Epithelial cell of proximal tubule (primary cell): ENCODE measurements at regions not wholly inside any gene's neighbourhood (a gene's known extent, or its start where the extent isn't known, plus 50 kb on each side); places are given as distances from the start of the nearest gene placed in this dataset.
"Not testable (repeated sequence)": the region's sequence is repeated elsewhere in the genome, so short reads cannot be mapped to it uniquely, and the experiment has no call there.

Source experiments
- DNase-seq: peaks from one replicate; pipeline ENCODE4 v3.0.0-alpha.2; 2011; ENCODE audit warnings: low read depth
- H3K4me3 ChIP-seq: 2 replicates; pipeline ENCODE4 v1.5.1; 2011; ENCODE audit warnings: low read depth, mild to moderate bottlenecking, low read length
- TF ChIP-seq, protein P1 (sequence below): conservative IDR thresholded peaks from 2 replicates; pipeline ENCODE4 v1.5.1; 2012; ENCODE audit warnings: low read depth, mild to moderate bottlenecking, low read length

GRCh38 chr12:100083308-100083707 is 59.4 kb downstream of the BLTP3B start:
- DNase-seq, result no peak
- TF ChIP-seq, protein P1, sequence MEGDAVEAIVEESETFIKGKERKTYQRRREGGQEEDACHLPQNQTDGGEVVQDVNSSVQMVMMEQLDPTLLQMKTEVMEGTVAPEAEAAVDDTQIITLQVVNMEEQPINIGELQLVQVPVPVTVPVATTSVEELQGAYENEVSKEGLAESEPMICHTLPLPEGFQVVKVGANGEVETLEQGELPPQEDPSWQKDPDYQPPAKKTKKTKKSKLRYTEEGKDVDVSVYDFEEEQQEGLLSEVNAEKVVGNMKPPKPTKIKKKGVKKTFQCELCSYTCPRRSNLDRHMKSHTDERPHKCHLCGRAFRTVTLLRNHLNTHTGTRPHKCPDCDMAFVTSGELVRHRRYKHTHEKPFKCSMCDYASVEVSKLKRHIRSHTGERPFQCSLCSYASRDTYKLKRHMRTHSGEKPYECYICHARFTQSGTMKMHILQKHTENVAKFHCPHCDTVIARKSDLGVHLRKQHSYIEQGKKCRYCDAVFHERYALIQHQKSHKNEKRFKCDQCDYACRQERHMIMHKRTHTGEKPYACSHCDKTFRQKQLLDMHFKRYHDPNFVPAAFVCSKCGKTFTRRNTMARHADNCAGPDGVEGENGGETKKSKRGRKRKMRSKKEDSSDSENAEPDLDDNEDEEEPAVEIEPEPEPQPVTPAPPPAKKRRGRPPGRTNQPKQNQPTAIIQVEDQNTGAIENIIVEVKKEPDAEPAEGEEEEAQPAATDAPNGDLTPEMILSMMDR, result no peak

DNA sequence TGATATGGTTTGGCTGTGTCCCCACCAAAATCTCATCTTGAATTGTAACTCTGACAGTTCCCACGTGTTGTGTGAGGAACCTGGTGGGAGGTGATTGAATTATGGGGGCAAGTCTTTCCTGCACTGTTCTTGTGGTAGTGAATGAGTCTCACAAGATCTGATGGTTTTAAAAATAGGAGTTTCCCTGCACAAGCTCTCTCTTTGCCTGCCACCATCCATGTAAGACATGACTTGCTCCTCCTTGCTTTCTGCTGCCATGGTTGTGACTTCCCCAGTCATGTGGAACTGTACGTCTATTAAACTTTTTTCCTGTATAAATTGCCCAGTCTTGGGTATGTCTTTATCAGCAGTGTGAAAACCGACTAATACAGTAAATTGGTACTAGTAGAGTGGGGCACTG is 63.9 kb downstream of the BLTP3B start:
- DNase-seq, H3K4me3 ChIP-seq: not testable (repeated sequence)

More at GRCh38 chr12:100083308-100083707, 59.4 kb downstream of the BLTP3B start:
- no peak overlapping the region for H3K4me3 ChIP-seq

- TF ChIP-seq, protein P1, result peak; percentile 36
- no peak overlapping the region for H3K4me3 ChIP-seq
- no peak for DNase-seq
These were observed 65.3 kb downstream of the BLTP3B start for GRCh38 chr12:100077367-100077766.

DNA sequence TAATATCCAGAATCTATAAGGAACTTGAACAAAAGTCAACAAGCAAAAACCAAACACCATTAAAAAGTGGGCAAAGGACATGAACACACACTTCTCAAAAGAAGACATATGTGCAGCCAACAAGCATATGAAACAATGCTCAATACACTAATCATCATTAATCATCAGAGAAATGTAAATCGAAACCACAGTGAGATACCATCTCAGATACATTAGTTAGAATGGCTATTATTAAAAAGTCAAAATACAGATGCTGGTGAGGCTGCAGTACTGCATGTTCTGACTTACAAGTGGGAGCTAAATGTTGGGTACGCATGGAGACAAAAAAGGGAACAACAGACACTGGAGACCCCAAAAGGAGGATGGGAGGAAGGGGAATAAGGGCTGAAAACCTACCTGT is 67.1 kb downstream of the BLTP3B start:
- H3K4me3 ChIP-seq, result no peak overlapping the region
- no peak for DNase-seq
- TF ChIP-seq, protein P1, result no peak

- no peak for DNase-seq
- H3K4me3 ChIP-seq, result no peak overlapping the region
- TF ChIP-seq, protein P1, result no peak
These were observed 72.9 kb downstream of the BLTP3B start for GRCh38 chr12:100069795-100070194.

- H3K4me3 ChIP-seq, result no peak overlapping the region
- TF ChIP-seq, protein P1, result no peak
- no peak for DNase-seq
These were observed 74.4 kb downstream of the BLTP3B start for GRCh38 chr12:100068305-100068704.

GRCh38 chr12:100061814-100062213 is 77.1 kb upstream of the ANKS1B start:
- H3K4me3 ChIP-seq, result no peak overlapping the region
- no peak for DNase-seq
- TF ChIP-seq, protein P1, result no peak

DNA sequence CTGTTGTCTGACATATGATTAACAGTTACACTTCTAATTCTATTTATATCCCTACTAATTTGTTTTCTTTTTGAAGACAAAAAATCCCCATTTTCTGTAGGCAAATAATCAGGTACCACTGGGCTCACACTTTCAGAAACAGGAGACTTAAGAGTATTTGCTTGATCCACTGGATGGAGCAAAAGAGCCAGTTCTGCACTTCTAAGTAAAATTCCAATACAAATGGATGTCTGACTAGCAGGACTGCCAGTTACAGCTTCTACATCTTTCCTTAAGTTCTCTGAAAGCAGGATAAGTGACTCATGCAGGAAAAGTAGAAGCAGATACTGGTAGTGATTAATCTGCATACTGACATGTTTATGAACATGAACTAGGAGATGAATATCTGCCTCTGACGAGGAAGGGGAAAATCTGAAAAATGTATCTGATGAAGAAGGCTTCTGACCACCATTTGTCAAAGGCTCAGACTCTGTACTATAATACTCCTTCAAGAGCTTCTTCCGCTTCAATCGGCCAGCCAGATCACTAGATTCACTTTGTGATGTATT is 73.8 kb upstream of the ANKS1B start:
- TF ChIP-seq, protein P1, result peak; percentile 41
- H3K4me3 ChIP-seq, result no peak overlapping the region
- no peak for DNase-seq

DNA sequence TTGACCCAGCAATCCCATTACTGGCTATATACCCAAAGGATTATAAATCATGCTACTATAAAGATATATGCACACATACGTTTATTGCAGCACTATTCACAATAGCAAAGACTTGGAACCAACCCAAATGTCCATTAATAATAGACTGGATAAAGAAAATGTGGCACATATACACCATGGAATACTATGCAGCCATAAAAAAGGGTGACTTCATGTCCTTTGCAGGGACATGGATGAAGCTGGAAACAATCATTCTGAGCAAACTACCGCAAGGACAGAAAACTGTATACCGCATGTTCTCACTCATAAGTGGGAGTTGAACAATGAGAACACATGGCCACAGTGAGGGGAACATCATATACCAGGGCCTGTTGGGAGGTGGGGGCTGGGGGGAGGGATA is 61.5 kb upstream of the ANKS1B start:
- H3K4me3 ChIP-seq, DNase-seq: not testable (repeated sequence)
